CD4-positive, alpha-beta memory T cell (primary cell): ENCODE measurements at regions not wholly inside any gene's neighbourhood (a gene's known extent, or its start where the extent isn't known, plus 50 kb on each side); places are given as distances from the start of the nearest gene placed in this dataset.
A peak's percentile ranks its signal among the peaks of the same experiment; 100 is the strongest.

Experiments used
- CTCF ChIA-PET: fragments of 350-600 bp; sonication (Branson Sonifier 250); formaldehyde crosslinking; loops from one replicate; lab custom pipeline; 2021; ENCODE audit warnings: inconsistent platforms; ENCODE audit not compliant: partially characterized antibody; lab: Charles Lee
- POLR2A ChIA-PET: fragments of 350-600 bp; sonication (Branson Sonifier 250); formaldehyde crosslinking; loops from one replicate; lab custom pipeline; 2021; ENCODE audit not compliant: partially characterized antibody; lab: Charles Lee
- DNase-seq, 5 donors: peaks; one replicate each; pipeline versions ENCODE4 v3.0.0 to v3.0.0-alpha.2; 2020 to 2022; ENCODE audit warnings: mixed read lengths in 1 of 5
- H3K27ac ChIP-seq: one replicate; pipeline ENCODE4 v1.7.0; 2013; ENCODE audit warnings: low read depth, low read length
- H3K27me3 ChIP-seq: 2 replicates; pipeline ENCODE4 v1.7.0; 2013; ENCODE audit warnings: mild to moderate bottlenecking, low read length, moderate library complexity; ENCODE audit not compliant: insufficient read depth
- H3K36me3 ChIP-seq: 2 replicates; pipeline ENCODE4 v1.7.0; 2013; ENCODE audit warnings: mild to moderate bottlenecking, low read length, moderate library complexity; ENCODE audit not compliant: insufficient read depth
- H3K4me1 ChIP-seq: 2 replicates; pipeline ENCODE4 v1.7.0; 2013; ENCODE audit warnings: mild to moderate bottlenecking, low read length, moderate library complexity; ENCODE audit not compliant: insufficient read depth
- H3K4me3 ChIP-seq, 2 donors: one replicate each; pipeline ENCODE4 v1.7.0; 2013; ENCODE audit warnings: low read length in 2 of 2, mild to moderate bottlenecking in 1 of 2
- H3K9me3 ChIP-seq, 2 donors: one replicate each; pipeline ENCODE4 v1.7.0; 2013; ENCODE audit warnings: low read length in 2 of 2, control low read depth in 1 of 2; ENCODE audit not compliant: control insufficient read depth in 1 of 2
- H3K27ac Mint-ChIP-seq, 7 donors: one replicate each; pipeline ENCODE4 v1.8.0; 2020 to 2021; ENCODE audit warnings: mixed read lengths in 7 of 7, mild to moderate bottlenecking in 6 of 7, inconsistent platforms in 3 of 7, moderate library complexity in 3 of 7
- H3K27me3 Mint-ChIP-seq, 2 donors: one replicate each; pipeline ENCODE4 v1.8.0; 2020 to 2021; ENCODE audit warnings: mixed read lengths in 2 of 2
- H3K36me3 Mint-ChIP-seq, 2 donors: one replicate each; pipeline ENCODE4 v1.8.0; 2020 to 2021; ENCODE audit warnings: mixed read lengths in 2 of 2, inconsistent platforms in 1 of 2, mild to moderate bottlenecking in 1 of 2
- H3K4me1 Mint-ChIP-seq, 4 donors: one replicate each; pipeline ENCODE4 v1.8.0; 2020 to 2021; ENCODE audit warnings: mixed read lengths in 4 of 4, mild to moderate bottlenecking in 1 of 4
- H3K4me3 Mint-ChIP-seq, 8 donors: one replicate each; pipeline ENCODE4 v1.8.0; 2020 to 2021; ENCODE audit warnings: mixed read lengths in 8 of 8, mild to moderate bottlenecking in 7 of 8, moderate library complexity in 6 of 8, inconsistent platforms in 3 of 8
- H3K9me3 Mint-ChIP-seq, 8 donors: one replicate each; pipeline ENCODE4 v1.8.0; 2020 to 2021; ENCODE audit warnings: mixed read lengths in 8 of 8, mild to moderate bottlenecking in 5 of 8, inconsistent platforms in 3 of 8, moderate library complexity in 1 of 8
- intact Hi-C: fragments of 100-400 bp; cut with micrococcal nuclease; formaldehyde crosslinking; loops from one replicate; pipeline ENCODE4 v1.15.1; 2023

DNA sequence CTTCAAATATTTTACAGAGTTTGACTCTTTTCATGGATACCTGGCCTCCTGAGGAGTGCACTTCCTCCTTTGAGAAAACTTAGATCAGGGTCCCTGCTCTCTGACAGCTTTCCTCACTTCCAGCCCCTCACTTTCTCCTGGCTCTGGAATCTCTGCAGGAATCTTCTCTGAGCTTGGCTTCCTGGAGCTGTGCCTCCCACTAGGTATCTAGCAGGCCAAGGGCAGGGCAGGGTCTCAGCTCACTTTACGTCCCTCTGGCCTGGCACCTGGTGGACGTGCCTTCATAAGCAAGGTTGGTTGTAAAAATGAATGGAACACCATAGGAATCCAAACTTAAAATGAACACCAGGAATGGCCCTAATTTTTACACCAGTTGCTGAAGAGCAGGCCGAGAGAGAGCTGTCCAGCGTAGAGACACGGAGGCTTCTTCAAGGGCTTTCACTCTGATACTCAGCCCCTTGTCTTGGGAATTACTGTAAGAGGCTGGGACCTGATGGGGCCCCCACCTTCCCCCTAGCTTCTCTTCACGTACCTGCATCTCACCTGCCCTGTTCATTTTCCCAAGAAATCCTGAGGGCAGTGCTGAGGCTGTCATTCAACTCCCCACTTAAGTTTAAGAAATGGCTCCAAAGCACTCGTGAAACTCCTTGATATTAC, 426.9 kb upstream of the ID2 start:
- intact Hi-C loops, result no loop called here
- Mint-ChIP-seq H3K4me1 (peaks cover 3 to 11% (median 8%) of the 10 kb centered on the region in 4 donors), H3K36me3 (peaks cover 0 to 7% of the 10 kb centered on the region in 2 donors), H3K27me3 (no peaks in the 10 kb centered on the region), H3K27ac (no peak overlapping the region), H3K9me3 (peaks cover 0 to 6% (median under 1%) of the 10 kb centered on the region in 8 donors), H3K4me3 (peak overlapping the region in 1 of 8 donors; percentile 13)
- no peak overlapping the region for H3K4me3 ChIP-seq
- POLR2A ChIA-PET, result no interaction called here
- H3K27ac ChIP-seq, result no peak overlapping the region
- no peaks in the 10 kb centered on the region for H3K27me3 ChIP-seq
- no peak for DNase-seq
- no peaks in the 10 kb centered on the region for H3K36me3 ChIP-seq
- no peaks in the 10 kb centered on the region for H3K9me3 ChIP-seq
- CTCF ChIA-PET, result no interaction called here
- H3K4me1 ChIP-seq, result no peaks in the 10 kb centered on the region

DNA sequence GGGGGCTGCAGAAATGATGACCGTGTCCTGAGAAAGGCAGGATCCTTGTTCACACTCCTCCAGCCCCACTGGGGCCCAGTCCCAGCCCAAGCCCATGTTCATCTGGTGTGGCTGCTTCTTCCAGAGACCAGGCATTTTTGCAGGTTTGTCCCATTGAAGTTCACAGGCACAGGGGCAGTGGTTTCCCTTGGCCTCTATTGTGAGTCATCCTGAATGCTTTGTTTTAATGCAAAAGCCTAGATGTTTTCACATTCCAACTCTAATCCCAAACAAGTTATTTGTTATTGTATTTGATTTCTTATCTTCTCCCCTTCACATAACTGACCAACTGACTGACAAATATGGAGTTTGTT, 426.4 kb upstream of the ID2 start:
- Mint-ChIP-seq H3K27ac (no peak overlapping the region), H3K9me3 (peaks cover 0 to 4% (median under 1%) of the 10 kb centered on the region in 8 donors), H3K4me3 (no peak overlapping the region), H3K27me3 (no peaks in the 10 kb centered on the region), H3K36me3 (peaks cover 0 to 7% of the 10 kb centered on the region in 2 donors), H3K4me1 (peaks cover 3 to 11% (median 8%) of the 10 kb centered on the region in 4 donors)
- intact Hi-C loops, result no loop called here
- Histone ChIP-seq H3K36me3 (no peaks in the 10 kb centered on the region), H3K4me1 (no peaks in the 10 kb centered on the region), H3K4me3 (no peak overlapping the region), H3K27me3 (no peaks in the 10 kb centered on the region), H3K27ac (no peak overlapping the region), H3K9me3 (no peaks in the 10 kb centered on the region)
- ChIA-PET POLR2A (no interaction called here), CTCF (no interaction called here)
- no peak for DNase-seq

DNA sequence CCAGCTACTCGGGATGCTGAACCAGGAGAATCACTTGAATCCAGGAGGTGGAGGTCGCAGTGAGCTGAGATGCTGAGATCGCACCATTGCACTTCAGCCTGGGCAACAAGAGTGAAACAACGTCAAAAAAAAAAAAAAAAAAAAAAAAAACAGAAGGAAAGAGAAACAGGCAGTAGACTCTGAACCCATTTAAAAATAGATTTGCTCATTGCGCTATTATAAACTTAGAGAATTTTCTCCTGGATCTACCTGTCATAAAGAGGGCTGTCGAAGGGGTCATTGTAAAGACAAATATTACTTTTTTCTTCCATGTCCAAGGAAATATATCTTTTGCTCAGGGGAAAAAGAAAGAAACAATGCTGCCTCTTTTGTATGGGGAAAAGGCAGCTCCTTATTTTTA, 425.0 kb upstream of the ID2 start:
- Histone ChIP-seq H3K4me3 (no peak overlapping the region), H3K9me3 (no peaks in the 10 kb centered on the region), H3K4me1 (no peaks in the 10 kb centered on the region), H3K36me3 (no peaks in the 10 kb centered on the region), H3K27me3 (no peaks in the 10 kb centered on the region), H3K27ac (no peak overlapping the region)
- H3K9me3 Mint-ChIP-seq, result no peaks in the 10 kb centered on the region
- H3K4me1 Mint-ChIP-seq, result peaks cover 3 to 11% (median 8%) of the 10 kb centered on the region in 4 donors
- no peak overlapping the region for H3K4me3 Mint-ChIP-seq
- intact Hi-C loops, result no loop called here
- H3K27me3 Mint-ChIP-seq, result no peaks in the 10 kb centered on the region
- H3K36me3 Mint-ChIP-seq, result peaks cover 0 to 7% of the 10 kb centered on the region in 2 donors
- POLR2A ChIA-PET, result no interaction called here
- no peak for DNase-seq
- H3K27ac Mint-ChIP-seq, result no peak overlapping the region
- CTCF ChIA-PET, result no interaction called here

DNA sequence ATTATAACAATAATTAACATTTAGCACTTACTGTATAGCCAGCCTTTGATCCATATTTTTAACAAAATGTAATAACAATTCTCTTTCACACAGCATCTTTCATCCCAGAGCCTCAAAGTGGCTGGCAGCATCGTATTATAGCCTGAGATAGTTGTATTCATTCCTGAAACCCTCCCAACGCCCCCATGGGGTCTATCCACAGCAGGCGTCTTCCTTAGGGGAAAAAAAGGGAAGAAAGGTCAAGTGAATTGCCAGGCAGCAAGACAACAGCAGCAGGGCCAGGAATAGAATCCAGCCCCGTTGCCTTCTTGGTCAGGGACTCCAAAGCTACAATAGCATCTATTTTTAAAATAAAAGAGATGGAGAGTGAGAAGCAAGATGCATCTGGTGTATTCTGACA, 424.4 kb upstream of the ID2 start:
- H3K36me3 Mint-ChIP-seq, result peaks cover 0 to 7% of the 10 kb centered on the region in 2 donors
- no peak overlapping the region for H3K27ac Mint-ChIP-seq
- intact Hi-C loops, result no loop called here
- Histone ChIP-seq H3K27me3 (no peaks in the 10 kb centered on the region), H3K4me1 (no peaks in the 10 kb centered on the region), H3K36me3 (no peaks in the 10 kb centered on the region), H3K4me3 (no peak overlapping the region), H3K9me3 (no peaks in the 10 kb centered on the region), H3K27ac (no peak overlapping the region)
- H3K4me1 Mint-ChIP-seq, result peaks cover 3 to 11% (median 8%) of the 10 kb centered on the region in 4 donors
- CTCF ChIA-PET, result no interaction called here
- DNase-seq, result no peak
- POLR2A ChIA-PET, result no interaction called here
- H3K9me3 Mint-ChIP-seq, result no peaks in the 10 kb centered on the region
- H3K4me3 Mint-ChIP-seq, result no peak overlapping the region
- no peaks in the 10 kb centered on the region for H3K27me3 Mint-ChIP-seq

DNA sequence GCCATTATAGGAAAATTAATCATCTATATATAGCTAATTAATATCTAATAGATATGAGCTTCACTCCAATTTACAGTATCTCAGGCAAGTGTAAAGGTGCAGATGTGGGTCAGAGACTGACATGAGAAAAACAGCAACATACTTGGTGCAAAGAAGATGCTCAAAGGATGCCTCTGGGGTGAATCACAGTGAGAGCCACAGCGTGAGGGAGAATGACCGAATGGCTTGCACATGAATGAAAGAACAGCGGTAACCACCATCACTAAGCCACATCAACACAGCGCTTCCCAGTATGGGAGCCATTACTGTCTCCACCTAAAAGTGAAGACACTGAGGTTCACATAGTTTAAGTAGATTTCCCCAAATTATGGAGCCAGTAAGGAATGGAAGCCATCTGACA, 423.4 kb upstream of the ID2 start:
- Mint-ChIP-seq H3K27ac (no peak overlapping the region), H3K9me3 (no peaks in the 10 kb centered on the region), H3K36me3 (peaks cover 0 to 11% of the 10 kb centered on the region in 2 donors), H3K4me1 (peaks cover 3 to 11% (median 8%) of the 10 kb centered on the region in 4 donors), H3K4me3 (no peak overlapping the region), H3K27me3 (no peaks in the 10 kb centered on the region)
- Histone ChIP-seq H3K4me1 (no peaks in the 10 kb centered on the region), H3K4me3 (no peak overlapping the region), H3K36me3 (no peaks in the 10 kb centered on the region), H3K27ac (no peak overlapping the region), H3K9me3 (no peaks in the 10 kb centered on the region), H3K27me3 (no peaks in the 10 kb centered on the region)
- ChIA-PET POLR2A (no interaction called here), CTCF (interaction anchor here (0.5 kb wide), 1 partner anchor 414 kb away, joined by 3 read pairs; no protein-coding TSS in a partner anchor)
- DNase-seq, result no peak
- intact Hi-C loops, result no loop called here

DNA sequence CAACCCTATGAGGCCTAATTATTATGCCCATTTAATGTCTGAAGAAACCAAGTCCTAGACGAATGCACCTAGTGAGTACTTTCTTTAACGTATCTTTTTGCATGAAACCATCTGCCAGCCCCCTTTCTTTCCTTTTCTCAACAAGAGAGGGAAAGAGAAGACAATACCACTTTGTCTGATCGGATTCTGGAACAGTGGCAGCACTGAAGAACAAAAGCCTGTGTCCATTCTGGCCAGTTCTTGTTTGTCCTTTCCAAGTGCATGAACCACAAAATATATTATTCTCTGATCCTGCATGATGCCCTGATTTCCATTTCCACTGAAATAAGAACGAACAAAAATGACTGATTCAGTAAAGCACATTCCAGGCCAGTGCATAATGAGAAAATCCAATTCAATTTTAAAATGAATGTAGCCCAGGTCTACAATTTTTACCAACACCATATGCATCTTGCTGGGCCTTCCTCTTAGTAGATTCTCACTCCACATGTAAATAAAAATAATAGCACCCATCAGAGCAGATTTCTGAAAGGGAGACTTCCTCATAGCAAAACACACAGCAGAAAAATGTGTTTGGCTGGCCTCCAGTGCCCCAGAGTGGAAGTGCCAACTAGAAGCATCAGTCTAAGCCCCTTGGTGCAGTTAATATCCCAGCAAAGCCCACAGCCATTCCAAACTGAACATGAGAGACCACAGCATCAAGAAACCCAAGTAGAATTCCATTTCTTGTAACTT, 422.6 kb upstream of the ID2 start:
- ChIA-PET CTCF (no interaction called here), POLR2A (no interaction called here)
- intact Hi-C loops, result no loop called here
- Mint-ChIP-seq H3K36me3 (peaks cover 0 to 11% of the 10 kb centered on the region in 2 donors), H3K27ac (no peak overlapping the region), H3K4me1 (peaks cover 1 to 6% (median 3%) of the 10 kb centered on the region in 4 donors), H3K9me3 (no peaks in the 10 kb centered on the region), H3K27me3 (no peaks in the 10 kb centered on the region), H3K4me3 (no peak overlapping the region)
- H3K4me1 ChIP-seq, result no peaks in the 10 kb centered on the region
- no peak for DNase-seq
- H3K27ac ChIP-seq, result no peak overlapping the region
- H3K9me3 ChIP-seq, result no peaks in the 10 kb centered on the region
- no peaks in the 10 kb centered on the region for H3K27me3 ChIP-seq
- no peaks in the 10 kb centered on the region for H3K36me3 ChIP-seq
- no peak overlapping the region for H3K4me3 ChIP-seq

DNA sequence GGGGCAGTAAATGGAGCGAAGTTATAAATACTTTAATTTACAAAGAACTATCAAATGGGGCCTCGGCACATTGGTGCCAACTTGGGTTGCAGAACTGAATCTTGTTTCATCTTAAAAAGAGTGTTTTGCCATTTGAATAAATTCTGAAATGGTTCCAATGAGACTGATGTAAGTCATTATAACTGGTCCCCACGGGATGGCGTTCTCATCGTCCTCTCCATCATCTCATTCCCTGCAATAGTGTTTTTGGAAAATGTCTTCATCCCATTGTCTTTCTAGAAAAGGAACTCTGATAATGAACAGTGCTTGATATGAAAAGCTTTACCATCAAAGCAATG, 422.0 kb upstream of the ID2 start:
- H3K36me3 ChIP-seq, result no peaks in the 10 kb centered on the region
- H3K27me3 Mint-ChIP-seq, result no peaks in the 10 kb centered on the region
- no peak for DNase-seq
- H3K27ac Mint-ChIP-seq, result no peak overlapping the region
- no peaks in the 10 kb centered on the region for H3K9me3 ChIP-seq
- no peaks in the 10 kb centered on the region for H3K27me3 ChIP-seq
- no peak overlapping the region for H3K4me3 Mint-ChIP-seq
- H3K4me1 Mint-ChIP-seq, result peaks cover 0 to 1% (median 0%) of the 10 kb centered on the region in 4 donors
- POLR2A ChIA-PET, result no interaction called here
- H3K4me1 ChIP-seq, result no peaks in the 10 kb centered on the region
- no peaks in the 10 kb centered on the region for H3K9me3 Mint-ChIP-seq
- CTCF ChIA-PET, result interaction anchor here (1.1 kb wide), 1 partner anchor 9 kb away, joined by 3 read pairs; no protein-coding TSS in a partner anchor
- intact Hi-C loops, result no loop called here
- peaks cover 0 to 11% of the 10 kb centered on the region in 2 donors for H3K36me3 Mint-ChIP-seq
- H3K4me3 ChIP-seq, result no peak overlapping the region
- no peak overlapping the region for H3K27ac ChIP-seq
